Midbrain (tissue), 1 donor: ENCODE measurements at regions not wholly inside any gene's neighbourhood (a gene's known extent, or its start where the extent isn't known, plus 50 kb on each side); places are given as distances from the start of the nearest gene placed in this dataset.
A peak's percentile ranks its signal among the peaks of the same experiment; 100 is the strongest.

Experiments
- DNase-seq: peaks from one replicate; lab custom pipeline; 2025; lab: John Stamatoyannopoulos, UW

DNA sequence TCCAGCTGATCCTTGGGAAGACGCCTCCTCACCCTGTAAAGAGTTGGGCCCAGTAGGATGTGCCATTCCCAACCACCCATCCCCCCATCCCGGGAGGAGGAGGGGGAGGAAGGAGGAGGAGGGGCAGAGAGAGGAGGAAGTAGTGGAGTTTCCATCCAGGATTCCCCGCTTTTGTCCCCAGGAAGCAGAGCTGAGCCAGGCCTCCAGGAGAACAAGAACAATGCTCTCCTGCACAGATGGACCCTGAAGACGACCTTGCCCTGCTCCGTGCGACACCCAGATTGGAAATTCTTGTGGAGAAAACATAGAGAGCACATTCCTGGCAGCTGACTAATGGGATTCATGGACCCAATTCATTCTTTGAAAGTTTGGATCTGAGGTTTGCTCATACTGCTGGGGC is 132.3 kb upstream of the CRY1 start:
- DNase-seq = no peak

DNA sequence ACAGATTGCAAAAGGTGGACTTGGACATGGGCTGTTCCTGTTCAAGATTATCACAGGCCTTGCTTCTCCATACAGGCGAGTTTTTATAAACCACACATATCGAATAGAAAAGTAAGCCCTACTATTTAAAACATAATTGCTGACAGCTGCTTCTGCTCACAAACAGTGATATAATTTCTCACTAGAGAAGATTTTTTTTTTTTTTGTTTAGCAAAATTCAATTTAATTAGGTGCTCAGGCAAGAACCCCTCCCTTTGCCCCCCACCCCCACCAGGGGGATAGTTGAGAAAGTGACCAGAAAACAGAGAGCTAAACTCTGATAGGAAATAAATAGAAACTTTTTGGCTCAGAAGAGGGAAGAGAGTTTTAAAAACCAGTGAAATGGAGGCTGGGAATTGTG is 132.8 kb upstream of the CRY1 start:
- DNase-seq = no peak

GRCh38 chr12:107228076-107228475 is 134.7 kb upstream of the CRY1 start:
- DNase-seq = no peak

DNA sequence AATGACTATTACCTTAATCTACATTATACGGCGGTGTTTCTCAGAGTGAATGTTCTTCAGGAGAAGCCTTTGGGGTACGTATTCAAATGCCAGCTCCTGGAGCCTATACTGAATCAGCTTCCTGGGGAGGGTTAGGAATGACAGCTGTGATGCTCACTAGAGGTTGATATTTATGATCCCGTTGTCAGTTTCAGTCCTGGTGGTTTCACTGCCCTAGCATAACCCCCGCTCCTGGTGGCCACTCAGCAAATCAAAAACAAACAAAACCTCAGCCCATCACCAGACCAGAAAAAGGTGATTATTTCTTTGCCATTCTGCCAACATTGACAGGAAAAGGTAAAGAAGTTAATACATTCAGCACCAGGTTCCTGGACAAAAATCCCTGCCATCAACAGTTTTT is 136.5 kb upstream of the CRY1 start:
- no peak for DNase-seq

DNA sequence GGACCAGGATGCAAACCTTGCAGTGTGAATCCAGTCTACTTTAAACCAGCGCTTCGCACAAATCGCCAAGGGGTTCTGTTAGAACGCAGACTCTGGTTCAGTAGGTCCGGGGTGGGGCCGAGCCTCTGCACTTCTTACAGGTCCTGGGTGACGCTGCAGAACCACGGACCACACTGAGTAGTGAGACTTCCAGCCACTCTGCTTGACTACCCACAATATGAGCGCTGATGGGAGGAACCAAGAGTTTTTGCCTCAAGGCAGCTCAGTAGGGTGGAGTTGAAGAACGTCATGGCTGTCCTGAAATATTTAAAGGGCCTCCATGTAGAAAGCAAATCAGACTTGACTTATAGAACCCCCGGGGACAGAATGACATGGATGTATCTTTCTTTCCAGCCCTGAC is 138.0 kb upstream of the CRY1 start:
- no peak for DNase-seq

DNA sequence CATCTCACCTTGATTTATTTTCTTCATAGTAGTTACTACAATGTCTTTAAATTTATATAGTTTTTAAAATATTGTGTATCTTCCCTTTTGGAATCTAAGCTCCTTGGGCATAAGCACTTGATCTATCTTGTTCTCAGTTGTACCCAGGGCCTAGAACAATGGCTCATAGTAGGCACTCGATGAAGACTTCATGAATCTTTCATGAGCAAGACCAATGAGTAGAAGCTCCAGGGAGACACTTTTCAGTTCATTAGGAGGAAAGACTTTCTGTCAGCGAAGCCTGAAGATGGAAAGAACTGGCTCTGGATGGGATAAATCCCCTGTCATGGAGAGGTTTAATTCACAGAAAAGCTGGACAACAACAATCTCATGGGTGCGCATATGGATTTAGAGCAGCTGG is 140.2 kb upstream of the CRY1 start:
- no peak for DNase-seq

DNA sequence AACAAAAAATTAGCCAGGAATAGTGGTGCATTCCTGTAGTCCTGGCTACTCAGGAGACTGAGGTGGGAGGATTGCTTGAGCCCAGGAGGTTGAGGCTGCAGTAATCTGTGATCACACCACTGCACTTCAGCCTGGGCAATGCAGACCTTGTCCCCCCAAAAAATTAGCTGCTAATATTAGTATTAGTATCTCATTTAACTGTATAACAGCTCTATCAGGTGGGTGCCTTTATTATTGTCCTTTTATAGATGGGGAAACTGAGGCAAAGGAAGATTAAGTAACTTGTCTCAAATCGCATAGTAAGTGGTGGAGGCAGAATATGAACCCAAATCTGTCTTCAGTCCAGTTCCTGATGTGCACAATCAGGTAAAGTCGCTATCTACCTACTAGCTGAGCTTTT is 142.3 kb upstream of the CRY1 start:
- no peak for DNase-seq

DNA sequence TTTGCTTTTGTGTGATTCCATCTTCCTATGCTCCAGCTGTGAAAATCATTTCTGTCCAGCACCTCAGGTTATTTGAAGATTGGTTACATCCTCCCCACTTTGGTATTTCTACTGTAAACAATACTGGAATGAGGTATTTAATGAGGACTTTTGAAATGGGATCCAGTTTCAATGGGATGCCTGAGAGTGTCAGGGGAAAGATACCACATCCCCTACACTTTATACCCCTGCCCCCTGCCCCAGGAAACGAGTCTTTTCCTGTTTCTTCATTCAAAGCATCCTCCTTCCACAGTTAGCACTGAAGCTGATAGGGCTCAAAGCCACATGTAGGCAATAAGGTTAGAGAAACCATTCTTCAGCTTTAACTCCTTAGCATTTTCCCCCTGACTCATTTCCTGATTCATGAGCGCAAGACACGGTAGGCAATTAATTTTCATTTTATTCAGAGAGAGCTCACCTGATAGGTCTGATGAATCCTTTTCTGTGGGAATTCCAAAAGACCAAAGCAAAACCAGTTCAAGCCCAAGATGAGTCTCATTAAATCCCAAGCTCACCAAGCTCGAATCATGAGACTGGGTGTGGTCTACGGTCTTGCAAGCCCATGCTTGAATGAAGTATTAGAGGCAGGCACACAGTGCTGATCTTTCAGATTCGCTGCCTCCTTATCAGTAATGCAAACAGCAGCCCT is 143.6 kb upstream of the CRY1 start:
- no peak for DNase-seq

DNA sequence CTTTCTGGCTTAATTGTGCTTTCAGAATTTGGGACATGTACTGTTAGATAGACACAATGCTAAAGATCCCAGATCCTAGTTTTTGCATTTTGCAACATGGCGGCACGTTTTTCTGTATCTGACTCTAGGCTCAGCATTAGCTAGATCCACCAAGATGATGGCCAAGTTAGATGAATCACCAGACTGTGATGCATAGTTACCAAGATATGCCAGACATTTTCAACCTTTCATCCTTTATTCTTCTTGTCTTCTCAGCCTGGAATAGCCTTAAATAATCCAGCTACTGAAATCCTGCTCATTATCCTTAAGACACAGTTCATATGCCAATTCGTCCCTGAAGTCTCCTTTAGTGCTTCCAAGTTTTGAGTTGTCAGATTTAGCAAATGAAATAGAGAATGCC is 144.9 kb upstream of the CRY1 start:
- no peak for DNase-seq

GRCh38 chr12:107241411-107241810 is 148.1 kb upstream of the CRY1 start:
- DNase-seq = peak; percentile 51

GRCh38 chr12:107242189-107242588 is 148.8 kb upstream of the CRY1 start:
- no peak for DNase-seq

DNA sequence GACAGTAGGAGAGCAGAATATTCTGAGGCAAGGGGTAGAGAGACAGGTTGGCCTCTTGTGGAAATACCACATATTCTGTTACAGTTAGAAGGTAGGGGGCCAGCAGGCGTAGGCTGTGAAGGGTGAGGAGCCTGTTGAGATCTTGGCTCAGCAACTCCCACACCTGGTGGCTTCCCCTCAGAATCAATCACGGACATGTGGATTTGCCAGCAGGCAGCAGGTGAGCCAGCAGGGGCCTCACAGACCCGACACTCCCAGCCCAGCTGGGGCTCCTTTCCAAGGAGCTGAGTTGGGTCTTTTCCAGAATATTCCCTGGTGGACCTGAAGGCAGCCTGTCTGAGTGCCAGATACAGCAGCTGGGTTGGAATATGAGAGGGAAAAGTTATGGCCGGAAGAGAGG is 150.0 kb upstream of the CRY1 start:
- DNase-seq = no peak

DNA sequence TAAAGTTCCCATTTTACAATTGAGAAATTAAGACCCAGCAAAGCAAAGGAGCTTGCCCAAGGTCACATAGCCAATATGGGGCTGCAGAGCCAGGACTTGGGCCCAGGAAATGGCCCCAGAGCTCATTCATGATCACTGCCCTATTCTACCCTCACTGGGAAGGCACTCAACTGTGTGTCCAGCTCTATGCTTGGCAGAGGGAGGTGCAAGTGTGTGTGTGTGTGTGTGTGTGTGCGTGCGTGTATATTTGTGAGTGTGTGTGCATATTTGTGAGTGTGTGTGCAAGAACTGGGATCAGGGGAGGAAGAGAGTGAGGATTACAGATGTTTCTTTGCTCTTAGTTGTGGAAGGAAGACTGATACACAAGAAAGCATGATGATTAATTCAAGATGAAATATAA is 151.2 kb upstream of the CRY1 start:
- DNase-seq = no peak

DNA sequence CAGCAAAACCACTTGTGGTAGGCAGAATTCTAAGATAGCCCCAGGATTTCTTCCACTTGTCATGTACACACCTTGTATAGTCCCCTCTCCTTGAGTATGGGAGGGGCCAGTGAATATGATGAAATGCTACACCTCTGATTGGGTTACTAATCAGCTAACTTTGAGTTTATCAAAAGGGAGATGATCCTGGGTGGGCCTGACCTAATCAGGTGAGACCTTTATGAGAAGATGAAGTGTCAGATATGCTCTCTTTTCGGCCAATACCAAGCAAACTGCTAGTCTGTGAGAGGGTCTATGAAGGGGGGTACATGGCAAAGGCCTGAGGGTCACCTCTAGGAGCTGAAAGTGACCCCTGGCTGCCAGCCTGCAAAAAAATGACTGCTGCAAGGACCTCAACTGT is 154.3 kb upstream of the CRY1 start:
- no peak for DNase-seq

GRCh38 chr12:107248187-107248586 is 154.8 kb upstream of the CRY1 start:
- no peak for DNase-seq

DNA sequence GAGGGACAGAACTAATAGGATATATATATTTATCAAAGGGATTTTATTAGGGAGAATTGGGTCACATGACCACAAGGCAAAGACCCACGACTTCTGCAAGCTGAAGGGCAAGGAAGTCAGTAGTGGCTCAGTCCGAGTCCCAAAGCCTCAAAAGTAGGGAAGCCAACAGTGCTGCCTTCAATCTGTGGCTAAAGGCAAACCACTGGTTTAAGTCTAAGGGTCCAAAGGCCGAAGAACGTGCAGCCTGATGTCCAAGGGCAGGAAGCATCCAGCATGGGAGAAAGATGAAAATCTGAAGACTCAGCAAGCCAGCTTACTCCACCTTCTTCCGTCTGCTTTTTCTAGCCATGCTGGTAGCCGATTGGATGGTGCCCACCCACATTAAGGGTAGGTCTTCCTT is 157.9 kb upstream of the CRY1 start:
- DNase-seq = no peak

- DNase-seq = no peak
Observed at GRCh38 chr12:107253361-107253760, 160.0 kb upstream of the CRY1 start.

GRCh38 chr12:107254258-107254856 is 161.0 kb upstream of the CRY1 start:
- no peak for DNase-seq

DNA sequence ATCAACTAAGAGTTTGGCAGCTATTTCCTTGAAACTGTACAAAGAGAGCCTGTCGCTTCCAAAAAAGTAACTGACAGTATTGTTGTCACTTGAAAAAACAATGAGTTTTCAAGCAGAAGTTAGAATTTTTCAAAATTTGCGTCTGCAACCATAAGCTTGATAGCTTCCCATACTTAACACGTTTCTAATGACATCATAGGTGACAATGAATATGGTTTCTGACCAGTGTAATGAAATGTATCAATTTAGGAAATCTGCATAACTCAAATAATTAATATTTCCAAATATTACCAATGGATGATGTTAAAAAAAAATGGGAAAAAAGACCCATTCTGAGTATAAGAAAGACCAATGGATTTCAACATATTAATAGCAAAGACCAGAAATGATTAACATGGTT is 165.4 kb upstream of the CRY1 start:
- DNase-seq = no peak

DNA sequence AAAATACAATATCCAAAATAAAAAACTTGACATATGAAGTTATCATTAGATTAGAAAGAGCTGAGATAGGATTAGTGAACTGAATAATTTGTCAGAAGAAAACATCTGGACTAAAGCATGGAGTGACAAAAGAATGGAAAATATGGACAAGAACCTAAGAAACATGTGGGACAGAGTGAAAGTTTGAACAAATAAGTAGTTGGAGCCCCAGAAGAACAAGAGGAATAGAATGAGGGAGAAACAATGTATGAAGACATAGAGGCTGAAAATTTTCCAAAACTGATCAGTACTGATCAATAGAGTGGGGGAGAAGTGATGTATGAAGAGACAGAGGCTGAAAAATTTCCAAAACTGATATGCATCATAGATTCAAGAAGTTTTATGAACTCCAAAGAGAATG is 170.6 kb upstream of the CRY1 start:
- no peak for DNase-seq

DNA sequence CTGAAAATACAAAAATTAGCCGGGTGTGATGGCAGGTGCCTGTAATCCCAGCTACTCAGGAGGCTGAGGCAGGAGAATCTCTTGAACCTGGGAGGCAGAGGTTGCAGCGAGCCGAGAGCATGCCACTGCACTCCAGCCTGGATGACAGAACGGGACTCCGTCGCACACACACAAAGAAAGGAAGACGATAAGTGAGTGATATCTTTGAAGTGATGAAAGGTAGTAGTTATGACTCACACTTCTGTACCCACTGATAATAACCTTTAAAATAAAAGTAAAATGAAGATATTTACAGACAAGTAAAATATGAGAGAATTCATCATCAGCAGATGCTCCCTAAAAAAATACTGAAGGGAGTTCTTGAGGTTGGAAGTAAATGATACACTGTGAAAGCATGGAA is 171.3 kb upstream of the CRY1 start:
- no peak for DNase-seq

DNA sequence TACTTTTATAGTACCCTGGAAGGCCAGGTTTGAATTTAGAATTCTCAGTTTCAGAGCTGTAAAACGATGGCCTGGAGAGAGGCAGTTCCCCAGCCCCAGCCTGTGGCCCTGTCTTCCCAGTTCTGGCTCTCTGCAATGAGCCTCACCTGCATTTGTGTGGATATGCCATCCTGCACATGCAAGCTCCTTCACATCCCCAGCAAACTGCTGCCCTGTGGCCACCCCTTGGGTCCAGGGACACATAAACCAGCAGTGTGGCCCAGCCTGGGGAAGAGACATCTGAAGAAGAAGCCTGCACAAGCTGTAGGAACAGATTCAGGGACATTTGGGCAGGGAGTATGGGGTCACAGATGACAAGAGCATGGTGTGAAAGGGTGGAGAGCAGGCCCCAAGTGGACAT is 174.3 kb upstream of the CRY1 start:
- DNase-seq = no peak

- no peak for DNase-seq
Observed at GRCh38 chr12:107271523-107271922, 178.2 kb upstream of the CRY1 start.

DNA sequence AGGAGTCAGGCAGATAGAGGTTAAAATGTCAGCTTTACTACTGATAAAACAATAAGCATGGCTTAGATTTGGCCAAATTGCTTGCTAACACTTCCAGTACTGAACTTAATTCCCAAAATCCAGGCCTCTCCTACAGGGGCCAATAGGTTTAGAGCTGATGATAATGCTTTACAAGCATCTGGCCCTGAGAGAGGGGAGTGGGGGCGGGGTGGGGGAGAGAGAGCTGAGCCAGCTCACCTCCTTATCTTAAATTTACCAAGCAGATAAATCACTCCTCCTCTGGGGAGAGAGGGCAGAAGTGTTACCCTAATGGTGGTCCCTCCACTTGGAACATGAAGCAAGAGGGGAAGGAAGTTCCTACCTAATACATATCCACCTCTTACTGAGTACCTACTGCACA is 182.2 kb upstream of the CRY1 start:
- no peak for DNase-seq
